IMR-90 (cell line): ENCODE measurements at regions not wholly inside any gene's neighbourhood (a gene's known extent, or its start where the extent isn't known, plus 50 kb on each side); places are given as distances from the start of the nearest gene placed in this dataset.

Experiments used
- ATAC-seq: fragments of 200-7000 bp; cut with Tn5 transposase; 2 replicates; pipeline ENCODE4 v1.9.1; 2020; ENCODE audit warnings: low read depth, mild to moderate bottlenecking, moderate library complexity
- BruUV-seq: library from RNA; stranded (reverse); fragments of 400-500 nt; replicated peaks from 2 replicates; lab custom pipeline; 2021; lab: Mats Ljungman, UMichigan
- CTCF ChIA-PET: fragments of 300-600 bp; formaldehyde crosslinking; extraction: SDS; loops from one replicate; lab custom pipeline; 2021; ENCODE audit warnings: antibody characterized with exemption; lab: Yijun Ruan, JAX
- POLR2A ChIA-PET: fragments of 300-600 bp; sonication (Branson Sonifier 250); formaldehyde crosslinking; loops from one replicate; lab custom pipeline; 2022; ENCODE audit warnings: antibody characterized with exemption; ENCODE audit not compliant: unreplicated experiment; lab: Charles Lee
- DNase-seq: peaks from one replicate; pipeline ENCODE4 v3.0.0; 2013
- H2AFZ ChIP-seq: replicated peaks from 2 replicates; pipeline ENCODE3; 2013; ENCODE audit warnings: low read length, mild to moderate bottlenecking; ENCODE audit not compliant: poor library complexity
- H2AK5ac ChIP-seq: 2 replicates; pipeline ENCODE4 v1.6.1; 2013; ENCODE audit warnings: low read depth, low read length, inconsistent platforms
- H2AK9ac ChIP-seq: replicated peaks from 2 replicates; pipeline ENCODE3; 2013; ENCODE audit warnings: mild to moderate bottlenecking, low read depth, low read length, moderate library complexity; ENCODE audit not compliant: poor library complexity
- H2BK120ac ChIP-seq: 2 replicates; pipeline ENCODE4 v1.6.1; 2013; ENCODE audit warnings: low read depth, low read length, inconsistent platforms
- H2BK15ac ChIP-seq: 3 replicates; pipeline ENCODE4 v1.6.1; 2013; ENCODE audit warnings: low read depth, low read length, inconsistent platforms
- H2BK20ac ChIP-seq: 2 replicates; pipeline ENCODE4 v1.6.1; 2013; ENCODE audit warnings: low read depth, mild to moderate bottlenecking, inconsistent platforms, low read length, moderate library complexity
- H2BK5ac ChIP-seq: 2 replicates; pipeline ENCODE4 v1.6.1; 2013; ENCODE audit warnings: mild to moderate bottlenecking, low read depth, low read length, inconsistent platforms; ENCODE audit not compliant: poor library complexity, severe bottlenecking
- H3K14ac ChIP-seq: replicated peaks from 2 replicates; pipeline ENCODE4 v1.6.1; 2013; ENCODE audit warnings: low read depth, low read length, inconsistent platforms
- H3K18ac ChIP-seq: 2 replicates; pipeline ENCODE4 v1.6.1; 2013; ENCODE audit warnings: low read depth, low read length, control low read depth
- H3K23ac ChIP-seq: 2 replicates; pipeline ENCODE4 v1.6.1; 2013; ENCODE audit warnings: low read depth, low read length, inconsistent platforms
- H3K27ac ChIP-seq: 2 replicates; pipeline ENCODE4 v1.5.1; 2013; ENCODE audit warnings: mild to moderate bottlenecking, control low read depth, low read length; ENCODE audit not compliant: insufficient read depth
- H3K27me3 ChIP-seq: 2 replicates; pipeline ENCODE4 v1.6.1; 2013; ENCODE audit warnings: low read length; ENCODE audit not compliant: control insufficient read depth, insufficient read depth
- H3K36me3 ChIP-seq: 2 replicates; pipeline ENCODE4 v1.6.1; 2013; ENCODE audit warnings: low read length, mixed read lengths; ENCODE audit not compliant: control insufficient read depth, insufficient read depth
- H3K4ac ChIP-seq: 2 replicates; pipeline ENCODE4 v1.6.1; 2013; ENCODE audit warnings: low read depth, low read length, inconsistent platforms
- H3K4me1 ChIP-seq: 2 replicates; pipeline ENCODE4 v1.6.1; 2013; ENCODE audit warnings: low read length, mixed read lengths; ENCODE audit not compliant: control insufficient read depth, insufficient read depth
- H3K4me2 ChIP-seq: 2 replicates; pipeline ENCODE4 v1.6.1; 2013; ENCODE audit warnings: low read depth, mild to moderate bottlenecking, control low read depth, low read length, moderate library complexity
- H3K4me3 ChIP-seq: 2 replicates; pipeline ENCODE4 v1.5.1; 2013; ENCODE audit warnings: low read depth, mild to moderate bottlenecking, control low read depth, low read length, moderate library complexity; ENCODE audit not compliant: insufficient read depth
- H3K56ac ChIP-seq: 2 replicates; pipeline ENCODE4 v1.6.1; 2013; ENCODE audit warnings: low read length, inconsistent platforms; ENCODE audit not compliant: insufficient read depth; ENCODE audit errors: extremely low read depth
- H3K79me1 ChIP-seq, 2 experiments: 2 replicates each; pipeline ENCODE4 v1.6.1; 2013; ENCODE audit warnings: low read length in 2 of 2, inconsistent platforms in 1 of 2, low read depth in 1 of 2
- H3K9ac ChIP-seq: 2 replicates; pipeline ENCODE4 v1.6.1; 2013; ENCODE audit warnings: low read depth, low read length, control low read depth
- H3K9me1 ChIP-seq: 2 replicates; pipeline ENCODE4 v1.6.1; 2013; ENCODE audit warnings: low read length, inconsistent platforms; ENCODE audit not compliant: insufficient read depth
- H3K9me3 ChIP-seq: 2 replicates; pipeline ENCODE4 v1.6.1; 2013; ENCODE audit warnings: low read length; ENCODE audit not compliant: control insufficient read depth, insufficient read depth
- H4K20me1 ChIP-seq: 2 replicates; pipeline ENCODE4 v1.6.1; 2013; ENCODE audit warnings: low read length, inconsistent platforms; ENCODE audit not compliant: insufficient read depth
- H4K5ac ChIP-seq: 2 replicates; pipeline ENCODE4 v1.6.1; 2013; ENCODE audit warnings: mild to moderate bottlenecking, low read depth, low read length, control low read depth
- H4K8ac ChIP-seq, 2 experiments: 2 replicates each; pipeline ENCODE4 v1.6.1; 2013; ENCODE audit warnings: low read depth in 2 of 2, low read length in 2 of 2, control low read depth in 1 of 2, inconsistent platforms in 1 of 2
- H4K91ac ChIP-seq: 2 replicates; pipeline ENCODE4 v1.6.1; 2013; ENCODE audit warnings: low read depth, low read length, inconsistent platforms; ENCODE audit not compliant: insufficient read depth
- BHLHE40 ChIP-seq: fragments of 150-350 bp; IDR thresholded peaks from 2 replicates; pipeline ENCODE4 v1.6.1; 2016; ENCODE audit warnings: mild to moderate bottlenecking, low read depth, low read length
- CHD1 ChIP-seq: IDR thresholded peaks from 2 replicates; pipeline ENCODE4 v1.6.1; 2012; ENCODE audit warnings: low read depth, low read length, improper control_type of control experiment
- FOS ChIP-seq: fragments of 150-350 bp; IDR thresholded peaks from 2 replicates; pipeline ENCODE4 v1.6.1; 2016; ENCODE audit warnings: low read depth, low read length
- MAFK ChIP-seq: IDR thresholded peaks from 2 replicates; pipeline ENCODE4 v1.6.1; 2012; ENCODE audit warnings: low read depth, low read length, improper control_type of control experiment
- MXI1 ChIP-seq: IDR thresholded peaks from 2 replicates; pipeline ENCODE4 v1.6.1; 2012; ENCODE audit warnings: low read depth, mild to moderate bottlenecking, low read length, moderate library complexity, borderline replicate concordance
- NFE2L2 ChIP-seq: fragments of 150-350 bp; IDR thresholded peaks from 2 replicates; pipeline ENCODE4 v1.6.1; 2016; ENCODE audit warnings: low read depth, mild to moderate bottlenecking, low read length
- POLR2A ChIP-seq: IDR thresholded peaks from 2 replicates; pipeline ENCODE4 v1.6.1; 2012; ENCODE audit warnings: mild to moderate bottlenecking, low read depth, low read length
- RCOR1 ChIP-seq: IDR thresholded peaks from 2 replicates; pipeline ENCODE4 v1.6.1; 2012; ENCODE audit warnings: mild to moderate bottlenecking, low read length, improper control_type of control experiment; ENCODE audit not compliant: insufficient replicate concordance
- RFX5 ChIP-seq: IDR thresholded peaks from 2 replicates; pipeline ENCODE4 v1.8.0; 2012; ENCODE audit warnings: low read depth, mild to moderate bottlenecking, low read length, moderate library complexity
- WGBS, 2 experiments: methylation state at CpG; one replicate each; pipeline versions ENCODE4 v1.1.5 to v1.1.7; 2013; ENCODE audit warnings: missing lambda C conversion rate in 2 of 2; ENCODE audit not compliant: insufficient read length in 1 of 2; ENCODE audit errors: extremely low coverage in 2 of 2; 5-methylcytosine and 5-hydroxymethylcytosine counted together
- dilution Hi-C: fragments of 300-500 bp; cut with HindIII; formaldehyde crosslinking; loops from one replicate; pipeline ENCODE4 v1.14.3; 2018; ENCODE audit warnings: low sequenced_read_pairs; ENCODE audit not compliant: unreplicated experiment
- in situ Hi-C: fragments of 300-500 bp; cut with MboI; formaldehyde crosslinking; loops from 3 replicates; pipeline ENCODE4 v1.14.3; 2019; ENCODE audit warnings: low sequenced_read_pairs, inconsistent platforms, mixed read lengths
- intact Hi-C: fragments of 100-400 bp; cut with micrococcal nuclease; formaldehyde crosslinking; loops from 2 replicates; pipeline ENCODE4 v1.10.0; 2022
- TF ChIP-seq, protein P1 (sequence below): conservative IDR thresholded peaks from 2 replicates; pipeline ENCODE4 v1.5.1; 2012; ENCODE audit warnings: mild to moderate bottlenecking, low read depth, low read length, improper control_type of control experiment
- TF ChIP-seq, protein P2 (sequence below): fragments of 150-350 bp; IDR thresholded peaks from 2 replicates; pipeline ENCODE4 v1.6.1; 2016; ENCODE audit warnings: low read depth, mild to moderate bottlenecking, low read length, moderate library complexity, borderline replicate concordance

DNA sequence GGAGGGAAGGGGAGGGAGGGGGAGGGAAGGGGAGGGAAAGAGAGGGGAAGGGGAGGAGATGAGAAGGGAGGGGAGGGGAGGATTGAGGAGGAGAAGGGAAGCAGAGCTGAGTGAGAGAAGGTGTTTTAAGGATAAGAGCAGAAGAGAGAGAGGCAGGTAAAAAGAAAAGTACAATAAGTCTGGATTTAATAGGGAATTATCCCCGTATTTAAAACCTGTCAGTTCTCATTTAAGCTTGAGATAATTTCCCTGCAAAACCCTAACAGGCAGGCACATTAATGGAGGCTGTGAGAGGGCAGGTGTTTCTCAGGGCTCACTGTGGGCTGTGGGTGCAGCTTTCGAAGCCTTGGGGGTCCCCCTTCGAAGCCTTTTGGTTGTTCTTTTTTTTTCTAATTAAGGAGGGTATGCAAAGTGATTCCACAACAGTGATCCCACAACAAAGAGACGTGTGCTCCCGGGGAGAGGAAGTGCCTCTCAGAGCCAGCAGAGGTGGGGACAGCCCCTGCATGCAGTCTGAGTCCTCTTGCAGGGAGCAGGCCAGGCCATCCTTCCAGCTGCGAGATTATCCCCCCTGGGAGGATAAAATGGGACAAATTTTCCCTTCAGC, 317.9 kb upstream of the IRX1 start:
- CTCF ChIA-PET = no interaction called here

More for the DNA sequence above, 317.9 kb upstream of the IRX1 start:
- H4K5ac ChIP-seq = no peak overlapping the region
- no peak overlapping the region for H2AK5ac ChIP-seq
- no peak overlapping the region for H4K91ac ChIP-seq
- POLR2A ChIA-PET = no interaction called here
- no peak overlapping the region for H3K14ac ChIP-seq
- TF ChIP-seq MXI1 = no peak
- TF ChIP-seq RCOR1 = no peak
- TF ChIP-seq, protein P1, sequence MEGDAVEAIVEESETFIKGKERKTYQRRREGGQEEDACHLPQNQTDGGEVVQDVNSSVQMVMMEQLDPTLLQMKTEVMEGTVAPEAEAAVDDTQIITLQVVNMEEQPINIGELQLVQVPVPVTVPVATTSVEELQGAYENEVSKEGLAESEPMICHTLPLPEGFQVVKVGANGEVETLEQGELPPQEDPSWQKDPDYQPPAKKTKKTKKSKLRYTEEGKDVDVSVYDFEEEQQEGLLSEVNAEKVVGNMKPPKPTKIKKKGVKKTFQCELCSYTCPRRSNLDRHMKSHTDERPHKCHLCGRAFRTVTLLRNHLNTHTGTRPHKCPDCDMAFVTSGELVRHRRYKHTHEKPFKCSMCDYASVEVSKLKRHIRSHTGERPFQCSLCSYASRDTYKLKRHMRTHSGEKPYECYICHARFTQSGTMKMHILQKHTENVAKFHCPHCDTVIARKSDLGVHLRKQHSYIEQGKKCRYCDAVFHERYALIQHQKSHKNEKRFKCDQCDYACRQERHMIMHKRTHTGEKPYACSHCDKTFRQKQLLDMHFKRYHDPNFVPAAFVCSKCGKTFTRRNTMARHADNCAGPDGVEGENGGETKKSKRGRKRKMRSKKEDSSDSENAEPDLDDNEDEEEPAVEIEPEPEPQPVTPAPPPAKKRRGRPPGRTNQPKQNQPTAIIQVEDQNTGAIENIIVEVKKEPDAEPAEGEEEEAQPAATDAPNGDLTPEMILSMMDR = no peak
- TF ChIP-seq, protein P2, sequence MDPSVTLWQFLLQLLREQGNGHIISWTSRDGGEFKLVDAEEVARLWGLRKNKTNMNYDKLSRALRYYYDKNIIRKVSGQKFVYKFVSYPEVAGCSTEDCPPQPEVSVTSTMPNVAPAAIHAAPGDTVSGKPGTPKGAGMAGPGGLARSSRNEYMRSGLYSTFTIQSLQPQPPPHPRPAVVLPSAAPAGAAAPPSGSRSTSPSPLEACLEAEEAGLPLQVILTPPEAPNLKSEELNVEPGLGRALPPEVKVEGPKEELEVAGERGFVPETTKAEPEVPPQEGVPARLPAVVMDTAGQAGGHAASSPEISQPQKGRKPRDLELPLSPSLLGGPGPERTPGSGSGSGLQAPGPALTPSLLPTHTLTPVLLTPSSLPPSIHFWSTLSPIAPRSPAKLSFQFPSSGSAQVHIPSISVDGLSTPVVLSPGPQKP = no peak
- TF ChIP-seq MAFK = no peak
- no peak for TF ChIP-seq CHD1
- TF ChIP-seq POLR2A = no peak
- TF ChIP-seq NFE2L2 = no peak
- no peak for TF ChIP-seq RFX5
- TF ChIP-seq FOS = no peak
- TF ChIP-seq BHLHE40 = no peak
- no TSS peak for BruUV-seq
- no peak overlapping the region for H3K4ac ChIP-seq
- H4K20me1 ChIP-seq = no peaks in the 10 kb centered on the region
- no peak overlapping the region for H3K56ac ChIP-seq
- H3K23ac ChIP-seq = no peak overlapping the region
- no peak overlapping the region for H2BK120ac ChIP-seq
- DNase-seq (no peak), ATAC-seq (no peak)
- WGBS, 2 experiments = 0% methylated on average over 1 of the region's 6 CpGs; no CpG with 5 or more reads in 1 of the 2 experiments
- no peak overlapping the region for H4K8ac ChIP-seq
- intact Hi-C loops = no loop called here
- no peak overlapping the region for H2AFZ ChIP-seq
- no peak overlapping the region for H2BK5ac ChIP-seq
- H3K79me1 ChIP-seq = no peaks in the 10 kb centered on the region
- dilution Hi-C loops = no loop called here
- H2BK20ac ChIP-seq = no peak overlapping the region
- no peak overlapping the region for H3K4me2 ChIP-seq
- H3K27ac ChIP-seq = no peak overlapping the region
- H3K18ac ChIP-seq = no peak overlapping the region
- H3K4me1 ChIP-seq = no peaks in the 10 kb centered on the region
- no peak overlapping the region for H3K9ac ChIP-seq
- H2BK15ac ChIP-seq = no peak overlapping the region
- H3K36me3 ChIP-seq = no peaks in the 10 kb centered on the region
- H3K27me3 ChIP-seq = no peaks in the 10 kb centered on the region
- H3K9me3 ChIP-seq = peaks cover 48% of the 10 kb centered on the region
- H2AK9ac ChIP-seq = no peak overlapping the region
- H3K4me3 ChIP-seq = no peak overlapping the region
- in situ Hi-C loops = no loop called here
- H3K9me1 ChIP-seq = no peaks in the 10 kb centered on the region
